WTC11 (cell line): ENCODE measurements at regions not wholly inside any gene's neighbourhood (a gene's known extent, or its start where the extent isn't known, plus 50 kb on each side); places are given as distances from the start of the nearest gene placed in this dataset.

Source experiments
- ATAC-seq: fragments of 200-7000 bp; cut with Tn5 transposase; 2 replicates; pipeline ENCODE4 v1.10.0; 2021; ENCODE audit warnings: mild to moderate bottlenecking, moderate library complexity
- CTCF ChIA-PET: fragments of 300-600 bp; sonication (Branson Sonifier 250); formaldehyde crosslinking; loops from one replicate; lab custom pipeline; 2021; ENCODE audit warnings: antibody characterized with exemption; lab: Charles Lee
- POLR2A ChIA-PET: fragments of 350-600 bp; sonication (Branson Sonifier 250); formaldehyde crosslinking; loops from one replicate; lab custom pipeline; 2021; ENCODE audit warnings: antibody characterized with exemption; lab: Charles Lee
- DNase-seq: peaks from one replicate; pipeline ENCODE4 v3.0.0; 2021; ENCODE audit warnings: low spot score
- H3K27ac Mint-ChIP-seq: 2 replicates; pipeline ENCODE4 v1.8.0; 2021; ENCODE audit warnings: mixed read lengths
- H3K27me3 Mint-ChIP-seq: 2 replicates; pipeline ENCODE4 v1.8.0; 2021; ENCODE audit warnings: low read depth, mild to moderate bottlenecking, moderate library complexity, mixed read lengths
- H3K36me3 Mint-ChIP-seq: 2 replicates; pipeline ENCODE4 v1.8.0; 2021; ENCODE audit warnings: mixed read lengths
- H3K4me1 Mint-ChIP-seq: 2 replicates; pipeline ENCODE4 v1.8.0; 2022; ENCODE audit warnings: mixed read lengths
- H3K4me3 Mint-ChIP-seq: 2 replicates; pipeline ENCODE4 v1.8.0; 2021; ENCODE audit warnings: mild to moderate bottlenecking, moderate library complexity, mixed read lengths
- H3K9me3 Mint-ChIP-seq: 2 replicates; pipeline ENCODE4 v1.8.0; 2021; ENCODE audit warnings: mixed read lengths
- AFF4 ChIP-seq: sonication (generic); formaldehyde crosslinking; IDR thresholded peaks from 2 replicates; pipeline ENCODE4 v1.8.1; 2023; ENCODE audit warnings: mild to moderate bottlenecking, missing genetic modification reagents, borderline replicate concordance
- AR ChIP-seq: fragments of 250-450 bp; sonication (Bioruptor Pico); IDR thresholded peaks from 2 replicates; pipeline ENCODE4 v1.9.0; 2021; ENCODE audit warnings: mild to moderate bottlenecking
- CREM ChIP-seq: sonication (generic); formaldehyde crosslinking; IDR thresholded peaks from 2 replicates; pipeline ENCODE4 v1.8.1; 2022; ENCODE audit warnings: mild to moderate bottlenecking, missing genetic modification reagents, moderate library complexity
- JAZF1 ChIP-seq: fragments of 250-450 bp; sonication (Bioruptor Pico); IDR thresholded peaks from 2 replicates; pipeline ENCODE4 v1.9.0; 2021; ENCODE audit warnings: moderate library complexity, mild to moderate bottlenecking, inconsistent platforms
- KAT7 ChIP-seq: sonication (generic); formaldehyde crosslinking; IDR thresholded peaks from 2 replicates; pipeline ENCODE4 v1.8.1; 2023; ENCODE audit warnings: missing genetic modification reagents, mild to moderate bottlenecking, borderline replicate concordance
- MYBL2 ChIP-seq: sonication (generic); formaldehyde crosslinking; IDR thresholded peaks from 2 replicates; pipeline ENCODE4 v1.8.1; 2023; ENCODE audit warnings: mild to moderate bottlenecking, moderate library complexity, missing genetic modification reagents
- NFATC4 ChIP-seq: fragments of 250-450 bp; sonication (Bioruptor Pico); IDR thresholded peaks from 2 replicates; pipeline ENCODE4 v1.9.0; 2021; ENCODE audit warnings: mild to moderate bottlenecking
- NR1H2 ChIP-seq: sonication (generic); formaldehyde crosslinking; IDR thresholded peaks from 2 replicates; pipeline ENCODE4 v1.9.0; 2021; ENCODE audit warnings: mild to moderate bottlenecking, moderate library complexity, missing genetic modification reagents
- OVOL2 ChIP-seq: fragments of 250-450 bp; sonication (Bioruptor Pico); IDR thresholded peaks from 2 replicates; pipeline ENCODE4 v1.9.0; 2021; ENCODE audit warnings: mild to moderate bottlenecking, borderline replicate concordance
- SOX15 ChIP-seq: fragments of 250-450 bp; sonication (Bioruptor Pico); IDR thresholded peaks from 2 replicates; pipeline ENCODE4 v1.9.0; 2021; ENCODE audit warnings: mild to moderate bottlenecking
- USF2 ChIP-seq: sonication (generic); formaldehyde crosslinking; IDR thresholded peaks from 2 replicates; pipeline ENCODE4 v1.8.1; 2023; ENCODE audit warnings: mild to moderate bottlenecking, missing genetic modification reagents, moderate library complexity
- ZNF396 ChIP-seq: fragments of 250-450 bp; sonication (Bioruptor Pico); IDR thresholded peaks from 2 replicates; pipeline ENCODE4 v1.8.0; 2021; ENCODE audit warnings: mild to moderate bottlenecking, moderate library complexity, borderline replicate concordance
- TF ChIP-seq, protein P1 (sequence below): fragments of 250-450 bp; sonication (Bioruptor Pico); IDR thresholded peaks from 2 replicates; pipeline ENCODE4 v1.9.0; 2021; ENCODE audit warnings: mild to moderate bottlenecking, borderline replicate concordance
- TF ChIP-seq, protein P2 (sequence below): sonication (generic); formaldehyde crosslinking; IDR thresholded peaks from 2 replicates; pipeline ENCODE4 v1.8.0; 2022; ENCODE audit warnings: mild to moderate bottlenecking, missing genetic modification reagents

DNA sequence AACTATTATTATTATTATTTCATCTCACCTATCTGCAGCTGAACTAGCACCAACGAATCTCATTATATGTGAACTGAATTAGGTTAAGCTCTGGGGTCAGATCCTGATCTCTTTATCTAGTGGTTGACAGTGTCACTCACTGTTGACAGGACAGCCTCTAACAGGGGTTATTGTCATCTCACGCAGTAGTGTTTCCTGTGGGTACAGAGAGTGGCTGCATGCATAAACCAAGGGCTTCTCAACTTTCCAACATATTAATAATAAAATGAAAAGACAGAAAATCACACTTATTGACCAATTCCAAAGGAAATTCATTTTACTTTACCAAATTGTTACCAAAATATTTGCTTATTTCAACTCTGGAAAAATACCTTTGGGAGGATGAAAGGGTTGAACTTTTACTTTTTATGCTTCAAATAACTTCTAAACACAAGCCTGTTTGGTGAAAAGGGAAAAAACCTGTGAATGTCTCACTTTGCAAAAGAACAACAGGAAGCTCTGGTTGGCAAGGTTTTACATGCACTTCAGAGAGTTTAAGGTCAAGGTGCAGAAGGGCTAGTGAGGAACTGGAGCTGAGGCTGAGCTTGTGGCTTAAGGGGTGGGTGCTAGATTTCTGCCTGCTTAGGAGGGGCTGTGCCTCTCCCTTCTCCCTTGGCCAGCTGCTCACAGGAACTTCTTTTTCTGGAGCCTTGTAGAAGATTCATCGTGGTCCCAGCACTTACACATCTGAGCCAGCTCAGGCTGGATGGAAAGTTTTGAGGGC is 72.6 kb downstream of the CTAGE1 start (continued):
- no peak for TF ChIP-seq MYBL2 (CRISPR knock-in tag)
- no peak for TF ChIP-seq USF2 (CRISPR knock-in tag)
- TF ChIP-seq, all 79 proteins: peak for 0

GRCh38 chr18:22344445-22344844 is 73.3 kb downstream of the CTAGE1 start:
- H3K4me3 Mint-ChIP-seq: no peak overlapping the region
- H3K9me3 Mint-ChIP-seq: no peaks in the 10 kb centered on the region
- H3K27ac Mint-ChIP-seq: no peak overlapping the region
- no peak for TF ChIP-seq AR (CRISPR knock-in tag)
- TF ChIP-seq NFATC4 (CRISPR knock-in tag): no peak
- no peak for TF ChIP-seq CREM
- no peak for TF ChIP-seq ZNF396 (CRISPR knock-in tag)
- TF ChIP-seq JAZF1: no peak
- TF ChIP-seq, protein P1, sequence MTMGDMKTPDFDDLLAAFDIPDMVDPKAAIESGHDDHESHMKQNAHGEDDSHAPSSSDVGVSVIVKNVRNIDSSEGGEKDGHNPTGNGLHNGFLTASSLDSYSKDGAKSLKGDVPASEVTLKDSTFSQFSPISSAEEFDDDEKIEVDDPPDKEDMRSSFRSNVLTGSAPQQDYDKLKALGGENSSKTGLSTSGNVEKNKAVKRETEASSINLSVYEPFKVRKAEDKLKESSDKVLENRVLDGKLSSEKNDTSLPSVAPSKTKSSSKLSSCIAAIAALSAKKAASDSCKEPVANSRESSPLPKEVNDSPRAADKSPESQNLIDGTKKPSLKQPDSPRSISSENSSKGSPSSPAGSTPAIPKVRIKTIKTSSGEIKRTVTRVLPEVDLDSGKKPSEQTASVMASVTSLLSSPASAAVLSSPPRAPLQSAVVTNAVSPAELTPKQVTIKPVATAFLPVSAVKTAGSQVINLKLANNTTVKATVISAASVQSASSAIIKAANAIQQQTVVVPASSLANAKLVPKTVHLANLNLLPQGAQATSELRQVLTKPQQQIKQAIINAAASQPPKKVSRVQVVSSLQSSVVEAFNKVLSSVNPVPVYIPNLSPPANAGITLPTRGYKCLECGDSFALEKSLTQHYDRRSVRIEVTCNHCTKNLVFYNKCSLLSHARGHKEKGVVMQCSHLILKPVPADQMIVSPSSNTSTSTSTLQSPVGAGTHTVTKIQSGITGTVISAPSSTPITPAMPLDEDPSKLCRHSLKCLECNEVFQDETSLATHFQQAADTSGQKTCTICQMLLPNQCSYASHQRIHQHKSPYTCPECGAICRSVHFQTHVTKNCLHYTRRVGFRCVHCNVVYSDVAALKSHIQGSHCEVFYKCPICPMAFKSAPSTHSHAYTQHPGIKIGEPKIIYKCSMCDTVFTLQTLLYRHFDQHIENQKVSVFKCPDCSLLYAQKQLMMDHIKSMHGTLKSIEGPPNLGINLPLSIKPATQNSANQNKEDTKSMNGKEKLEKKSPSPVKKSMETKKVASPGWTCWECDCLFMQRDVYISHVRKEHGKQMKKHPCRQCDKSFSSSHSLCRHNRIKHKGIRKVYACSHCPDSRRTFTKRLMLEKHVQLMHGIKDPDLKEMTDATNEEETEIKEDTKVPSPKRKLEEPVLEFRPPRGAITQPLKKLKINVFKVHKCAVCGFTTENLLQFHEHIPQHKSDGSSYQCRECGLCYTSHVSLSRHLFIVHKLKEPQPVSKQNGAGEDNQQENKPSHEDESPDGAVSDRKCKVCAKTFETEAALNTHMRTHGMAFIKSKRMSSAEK (CRISPR knock-in tag): no peak
- no peak for TF ChIP-seq NR1H2 (CRISPR knock-in tag)
- TF ChIP-seq AFF4 (CRISPR knock-in tag): no peak
- no peak for TF ChIP-seq SOX15 (CRISPR knock-in tag)
- TF ChIP-seq KAT7 (CRISPR knock-in tag): no peak
- TF ChIP-seq, protein P2, sequence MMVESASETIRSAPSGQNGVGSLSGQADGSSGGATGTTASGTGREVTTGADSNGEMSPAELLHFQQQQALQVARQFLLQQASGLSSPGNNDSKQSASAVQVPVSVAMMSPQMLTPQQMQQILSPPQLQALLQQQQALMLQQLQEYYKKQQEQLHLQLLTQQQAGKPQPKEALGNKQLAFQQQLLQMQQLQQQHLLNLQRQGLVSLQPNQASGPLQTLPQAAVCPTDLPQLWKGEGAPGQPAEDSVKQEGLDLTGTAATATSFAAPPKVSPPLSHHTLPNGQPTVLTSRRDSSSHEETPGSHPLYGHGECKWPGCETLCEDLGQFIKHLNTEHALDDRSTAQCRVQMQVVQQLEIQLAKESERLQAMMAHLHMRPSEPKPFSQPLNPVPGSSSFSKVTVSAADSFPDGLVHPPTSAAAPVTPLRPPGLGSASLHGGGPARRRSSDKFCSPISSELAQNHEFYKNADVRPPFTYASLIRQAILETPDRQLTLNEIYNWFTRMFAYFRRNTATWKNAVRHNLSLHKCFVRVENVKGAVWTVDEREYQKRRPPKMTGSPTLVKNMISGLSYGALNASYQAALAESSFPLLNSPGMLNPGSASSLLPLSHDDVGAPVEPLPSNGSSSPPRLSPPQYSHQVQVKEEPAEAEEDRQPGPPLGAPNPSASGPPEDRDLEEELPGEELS (CRISPR knock-in tag): no peak
- no peak for TF ChIP-seq OVOL2 (CRISPR knock-in tag)
- no peak for DNase-seq
- ChIA-PET CTCF (interaction anchor here (1.3 kb wide), 1 partner anchor 124 kb away, joined by 3 read pairs; no protein-coding TSS in a partner anchor), POLR2A (no interaction called here)
- H3K36me3 Mint-ChIP-seq: no peaks in the 10 kb centered on the region
- ATAC-seq: no peak
- H3K4me1 Mint-ChIP-seq: peaks cover 32% of the 10 kb centered on the region
- peaks cover 54% of the 10 kb centered on the region for H3K27me3 Mint-ChIP-seq
